HEK293 (cell line): ENCODE measurements at regions not wholly inside any gene's neighbourhood (a gene's known extent, or its start where the extent isn't known, plus 50 kb on each side); places are given as distances from the start of the nearest gene placed in this dataset.

Experiments used
- FEZF1 ChIP-seq: fragments of 450-650 bp; formaldehyde crosslinking; IDR thresholded peaks from 2 replicates; pipeline ENCODE4 v1.5.1; 2016; ENCODE audit warnings: missing biosample characterization, missing genetic modification characterization
- KLF7 ChIP-seq: fragments of 450-650 bp; formaldehyde crosslinking; IDR thresholded peaks from 2 replicates; pipeline ENCODE4 v1.5.1; 2016; ENCODE audit warnings: missing biosample characterization, missing genetic modification characterization, borderline replicate concordance
- KLF9 ChIP-seq: fragments of 450-650 bp; formaldehyde crosslinking; IDR thresholded peaks from 2 replicates; pipeline ENCODE4 v1.5.1; 2016; ENCODE audit warnings: missing biosample characterization, missing genetic modification characterization, low read depth
- RBAK ChIP-seq: fragments of 450-650 bp; formaldehyde crosslinking; IDR thresholded peaks from 2 replicates; pipeline ENCODE4 v1.5.1; 2016; ENCODE audit warnings: missing biosample characterization, missing genetic modification characterization
- ZBTB17 ChIP-seq: fragments of 450-650 bp; formaldehyde crosslinking; IDR thresholded peaks from 2 replicates; pipeline ENCODE4 v1.5.1; 2016; ENCODE audit warnings: missing biosample characterization, missing genetic modification characterization
- ZBTB48 ChIP-seq: fragments of 450-650 bp; formaldehyde crosslinking; IDR thresholded peaks from 2 replicates; pipeline ENCODE4 v1.5.1; 2016; ENCODE audit warnings: missing biosample characterization, missing genetic modification characterization
- ZEB2 ChIP-seq: fragments of 450-650 bp; formaldehyde crosslinking; IDR thresholded peaks from 2 replicates; pipeline ENCODE4 v1.5.1; 2016; ENCODE audit warnings: missing biosample characterization, missing genetic modification characterization
- ZNF112 ChIP-seq: fragments of 450-650 bp; formaldehyde crosslinking; IDR thresholded peaks from 2 replicates; pipeline ENCODE4 v1.5.0; 2017; ENCODE audit warnings: missing biosample characterization, missing genetic modification characterization
- ZNF169 ChIP-seq: fragments of 450-650 bp; formaldehyde crosslinking; IDR thresholded peaks from 2 replicates; pipeline ENCODE4 v1.5.1; 2016; ENCODE audit warnings: missing biosample characterization, missing genetic modification characterization
- ZNF223 ChIP-seq: fragments of 450-650 bp; formaldehyde crosslinking; IDR thresholded peaks from 2 replicates; pipeline ENCODE4 v1.5.1; 2016; ENCODE audit warnings: missing biosample characterization, missing genetic modification characterization
- ZNF248 ChIP-seq: fragments of 450-650 bp; formaldehyde crosslinking; IDR thresholded peaks from 2 replicates; pipeline ENCODE4 v1.5.1; 2017; ENCODE audit warnings: missing biosample characterization, missing genetic modification characterization
- ZNF311 ChIP-seq: fragments of 450-650 bp; formaldehyde crosslinking; IDR thresholded peaks from 2 replicates; pipeline ENCODE4 v1.5.1; 2017; ENCODE audit warnings: missing biosample characterization, missing genetic modification characterization, borderline replicate concordance
- ZNF324 ChIP-seq: fragments of 450-650 bp; formaldehyde crosslinking; IDR thresholded peaks from 2 replicates; pipeline ENCODE4 v1.5.1; 2016; ENCODE audit warnings: missing biosample characterization, missing genetic modification characterization
- ZNF335 ChIP-seq: fragments of 450-650 bp; formaldehyde crosslinking; conservative IDR thresholded peaks from 2 replicates; pipeline ENCODE4 v1.5.1; 2016; ENCODE audit warnings: missing biosample characterization, missing genetic modification characterization
- ZNF433 ChIP-seq: fragments of 450-650 bp; formaldehyde crosslinking; IDR thresholded peaks from 2 replicates; pipeline ENCODE4 v1.5.1; 2016; ENCODE audit warnings: missing biosample characterization, missing genetic modification characterization, low read depth
- ZNF501 ChIP-seq: fragments of 450-650 bp; formaldehyde crosslinking; IDR thresholded peaks from 2 replicates; pipeline ENCODE4 v1.5.1; 2016; ENCODE audit warnings: missing biosample characterization, missing genetic modification characterization
- ZNF544 ChIP-seq: fragments of 450-650 bp; formaldehyde crosslinking; IDR thresholded peaks from 2 replicates; pipeline ENCODE4 v1.5.0; 2017; ENCODE audit warnings: missing biosample characterization, missing genetic modification characterization
- ZNF624 ChIP-seq: fragments of 450-650 bp; formaldehyde crosslinking; IDR thresholded peaks from 2 replicates; pipeline ENCODE4 v1.5.1; 2017; ENCODE audit warnings: missing biosample characterization, missing genetic modification characterization
- ZNF658 ChIP-seq: fragments of 450-650 bp; formaldehyde crosslinking; IDR thresholded peaks from 2 replicates; pipeline ENCODE4; 2016; ENCODE audit warnings: missing biosample characterization, missing genetic modification characterization
- ZNF776 ChIP-seq: fragments of 450-650 bp; formaldehyde crosslinking; IDR thresholded peaks from 2 replicates; pipeline ENCODE4 v1.5.0; 2017; ENCODE audit warnings: missing biosample characterization, missing genetic modification characterization, borderline replicate concordance
- ZSCAN30 ChIP-seq: fragments of 450-650 bp; IDR thresholded peaks from 2 replicates; pipeline ENCODE4 v1.5.1; 2018; ENCODE audit warnings: missing biosample characterization, mild to moderate bottlenecking, missing genetic modification characterization, moderate library complexity
- TF ChIP-seq, protein P1 (sequence below): fragments of 450-650 bp; formaldehyde crosslinking; optimal IDR thresholded peaks from 2 replicates; pipeline ENCODE3; 2016; ENCODE audit warnings: missing biosample characterization, mild to moderate bottlenecking, missing genetic modification characterization
- TF ChIP-seq, protein P2 (sequence below): fragments of 450-650 bp; formaldehyde crosslinking; IDR thresholded peaks from 2 replicates; pipeline ENCODE4 v1.5.1; 2016; ENCODE audit warnings: missing biosample characterization, missing genetic modification characterization
- TF ChIP-seq, protein P3 (sequence below): fragments of 450-650 bp; formaldehyde crosslinking; IDR thresholded peaks from 2 replicates; pipeline ENCODE4 v1.5.1; 2016; ENCODE audit warnings: missing biosample characterization, missing genetic modification characterization
- TF ChIP-seq, protein P4 (sequence below): fragments of 450-650 bp; formaldehyde crosslinking; IDR thresholded peaks from 2 replicates; pipeline ENCODE4 v1.5.1; 2016; ENCODE audit warnings: missing biosample characterization, missing genetic modification characterization
- TF ChIP-seq, protein P5 (sequence below): fragments of 450-650 bp; formaldehyde crosslinking; IDR thresholded peaks from 2 replicates; pipeline ENCODE4 v1.5.1; 2016; ENCODE audit warnings: missing biosample characterization, missing genetic modification characterization
- TF ChIP-seq, protein P6 (sequence below): fragments of 450-650 bp; formaldehyde crosslinking; IDR thresholded peaks from 2 replicates; pipeline ENCODE4 v1.5.1; 2016; ENCODE audit warnings: missing biosample characterization, missing genetic modification characterization

DNA sequence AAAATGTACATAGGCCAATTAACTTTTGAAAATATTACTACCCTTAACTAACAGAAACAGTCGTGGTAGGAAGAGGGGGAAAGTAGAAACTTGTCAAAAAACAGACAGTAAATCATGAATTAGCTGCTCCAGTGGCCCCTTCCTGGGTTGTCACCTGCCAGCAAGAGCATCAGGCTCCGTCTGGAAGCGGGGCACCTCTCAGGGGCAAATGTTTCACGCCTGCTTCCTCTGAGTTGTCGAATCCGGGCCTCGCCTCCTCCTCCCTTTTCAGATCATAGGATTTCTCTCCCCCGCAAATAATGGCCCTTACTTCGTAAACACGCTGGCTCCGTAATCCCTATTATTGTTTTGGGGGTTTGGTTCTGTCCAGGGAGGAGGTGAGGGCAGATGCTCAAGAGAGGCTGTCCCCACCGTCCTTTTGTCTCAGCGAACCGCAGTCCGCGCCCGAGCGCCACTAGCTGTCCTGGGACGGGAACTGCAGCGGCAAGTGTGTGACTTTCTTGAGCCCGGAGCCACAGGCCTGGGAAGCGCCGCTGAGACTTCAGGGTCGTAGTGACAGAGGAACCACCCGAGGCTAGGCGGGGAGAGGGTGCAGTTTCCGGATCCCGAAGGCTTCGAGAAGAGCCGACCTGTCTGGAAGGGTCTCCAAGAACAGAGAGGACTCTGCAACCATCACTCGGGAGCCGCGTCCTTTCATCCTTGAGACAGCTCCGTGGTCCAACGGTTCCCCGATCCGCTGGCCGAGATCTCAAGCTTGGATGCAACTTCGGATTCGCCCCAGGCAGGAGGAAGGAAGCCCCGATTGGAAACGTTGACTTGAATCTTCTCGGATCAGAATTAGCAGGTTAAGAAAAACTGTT, 214.5 kb upstream of the ZNF184 start (continued):
- TF ChIP-seq ZNF248 (tag by site-specific recombination) (no peak), ZNF335 (peak; percentile 95), ZEB2 (peak; percentile 86), ZNF169 (no peak), ZNF501 (peak; percentile 64), ZNF223 (no peak), ZNF544 (tag by site-specific recombination) (no peak), ZNF624 (tag by site-specific recombination) (no peak), KLF7 (tag by site-specific recombination) (peak; percentile 34; the same call in 1 of the 2 replicates), ZNF658 (tag by site-specific recombination) (no peak), ZBTB17 (tag by site-specific recombination) (peak; percentile 94), ZNF311 (tag by site-specific recombination) (no peak), ZNF433 (tag by site-specific recombination) (no peak), FEZF1 (no peak), ZNF324 (tag by site-specific recombination) (peak; percentile 63; the same call in 1 of the 2 replicates), ZSCAN30 (tag by site-specific recombination) (peak; percentile 37), KLF9 (tag by site-specific recombination) (0 out of 2 replicates have a peak, but pooled peaks have one; percentile 8), RBAK (no peak), ZNF112 (tag by site-specific recombination) (no peak), ZBTB48 (tag by site-specific recombination) (0 out of 2 replicates have a peak, but pooled peaks have one; percentile 55), ZNF776 (tag by site-specific recombination) (no peak)
- TF ChIP-seq, protein P1, sequence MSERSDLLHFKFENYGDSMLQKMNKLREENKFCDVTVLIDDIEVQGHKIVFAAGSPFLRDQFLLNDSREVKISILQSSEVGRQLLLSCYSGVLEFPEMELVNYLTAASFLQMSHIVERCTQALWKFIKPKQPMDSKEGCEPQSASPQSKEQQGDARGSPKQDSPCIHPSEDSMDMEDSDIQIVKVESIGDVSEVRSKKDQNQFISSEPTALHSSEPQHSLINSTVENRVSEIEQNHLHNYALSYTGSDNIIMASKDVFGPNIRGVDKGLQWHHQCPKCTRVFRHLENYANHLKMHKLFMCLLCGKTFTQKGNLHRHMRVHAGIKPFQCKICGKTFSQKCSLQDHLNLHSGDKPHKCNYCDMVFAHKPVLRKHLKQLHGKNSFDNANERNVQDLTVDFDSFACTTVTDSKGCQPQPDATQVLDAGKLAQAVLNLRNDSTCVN (tag by site-specific recombination), result peak; percentile 20
- TF ChIP-seq, protein P2, sequence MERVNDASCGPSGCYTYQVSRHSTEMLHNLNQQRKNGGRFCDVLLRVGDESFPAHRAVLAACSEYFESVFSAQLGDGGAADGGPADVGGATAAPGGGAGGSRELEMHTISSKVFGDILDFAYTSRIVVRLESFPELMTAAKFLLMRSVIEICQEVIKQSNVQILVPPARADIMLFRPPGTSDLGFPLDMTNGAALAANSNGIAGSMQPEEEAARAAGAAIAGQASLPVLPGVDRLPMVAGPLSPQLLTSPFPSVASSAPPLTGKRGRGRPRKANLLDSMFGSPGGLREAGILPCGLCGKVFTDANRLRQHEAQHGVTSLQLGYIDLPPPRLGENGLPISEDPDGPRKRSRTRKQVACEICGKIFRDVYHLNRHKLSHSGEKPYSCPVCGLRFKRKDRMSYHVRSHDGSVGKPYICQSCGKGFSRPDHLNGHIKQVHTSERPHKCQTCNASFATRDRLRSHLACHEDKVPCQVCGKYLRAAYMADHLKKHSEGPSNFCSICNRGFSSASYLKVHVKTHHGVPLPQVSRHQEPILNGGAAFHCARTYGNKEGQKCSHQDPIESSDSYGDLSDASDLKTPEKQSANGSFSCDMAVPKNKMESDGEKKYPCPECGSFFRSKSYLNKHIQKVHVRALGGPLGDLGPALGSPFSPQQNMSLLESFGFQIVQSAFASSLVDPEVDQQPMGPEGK, result peak; percentile 75
- TF ChIP-seq, protein P3, sequence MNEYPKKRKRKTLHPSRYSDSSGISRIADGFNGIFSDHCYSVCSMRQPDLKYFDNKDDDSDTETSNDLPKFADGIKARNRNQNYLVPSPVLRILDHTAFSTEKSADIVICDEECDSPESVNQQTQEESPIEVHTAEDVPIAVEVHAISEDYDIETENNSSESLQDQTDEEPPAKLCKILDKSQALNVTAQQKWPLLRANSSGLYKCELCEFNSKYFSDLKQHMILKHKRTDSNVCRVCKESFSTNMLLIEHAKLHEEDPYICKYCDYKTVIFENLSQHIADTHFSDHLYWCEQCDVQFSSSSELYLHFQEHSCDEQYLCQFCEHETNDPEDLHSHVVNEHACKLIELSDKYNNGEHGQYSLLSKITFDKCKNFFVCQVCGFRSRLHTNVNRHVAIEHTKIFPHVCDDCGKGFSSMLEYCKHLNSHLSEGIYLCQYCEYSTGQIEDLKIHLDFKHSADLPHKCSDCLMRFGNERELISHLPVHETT (tag by site-specific recombination), result peak; percentile 36; the same call in 1 of the 2 replicates
- TF ChIP-seq, protein P4, sequence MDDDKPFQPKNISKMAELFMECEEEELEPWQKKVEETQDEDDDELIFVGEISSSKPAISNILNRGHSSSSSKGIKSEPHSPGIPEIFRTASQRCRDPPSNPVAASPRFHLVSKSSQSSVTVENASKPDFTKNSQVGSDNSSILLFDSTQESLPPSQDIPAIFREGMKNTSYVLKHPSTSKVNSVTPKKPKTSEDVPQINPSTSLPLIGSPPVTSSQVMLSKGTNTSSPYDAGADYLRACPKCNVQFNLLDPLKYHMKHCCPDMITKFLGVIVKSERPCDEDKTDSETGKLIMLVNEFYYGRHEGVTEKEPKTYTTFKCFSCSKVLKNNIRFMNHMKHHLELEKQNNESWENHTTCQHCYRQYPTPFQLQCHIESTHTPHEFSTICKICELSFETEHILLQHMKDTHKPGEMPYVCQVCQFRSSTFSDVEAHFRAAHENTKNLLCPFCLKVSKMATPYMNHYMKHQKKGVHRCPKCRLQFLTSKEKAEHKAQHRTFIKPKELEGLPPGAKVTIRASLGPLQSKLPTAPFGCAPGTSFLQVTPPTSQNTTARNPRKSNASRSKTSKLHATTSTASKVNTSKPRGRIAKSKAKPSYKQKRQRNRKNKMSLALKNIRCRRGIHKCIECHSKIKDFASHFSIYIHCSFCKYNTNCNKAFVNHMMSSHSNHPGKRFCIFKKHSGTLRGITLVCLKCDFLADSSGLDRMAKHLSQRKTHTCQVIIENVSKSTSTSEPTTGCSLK (tag by site-specific recombination), result no peak
- TF ChIP-seq, protein P5, sequence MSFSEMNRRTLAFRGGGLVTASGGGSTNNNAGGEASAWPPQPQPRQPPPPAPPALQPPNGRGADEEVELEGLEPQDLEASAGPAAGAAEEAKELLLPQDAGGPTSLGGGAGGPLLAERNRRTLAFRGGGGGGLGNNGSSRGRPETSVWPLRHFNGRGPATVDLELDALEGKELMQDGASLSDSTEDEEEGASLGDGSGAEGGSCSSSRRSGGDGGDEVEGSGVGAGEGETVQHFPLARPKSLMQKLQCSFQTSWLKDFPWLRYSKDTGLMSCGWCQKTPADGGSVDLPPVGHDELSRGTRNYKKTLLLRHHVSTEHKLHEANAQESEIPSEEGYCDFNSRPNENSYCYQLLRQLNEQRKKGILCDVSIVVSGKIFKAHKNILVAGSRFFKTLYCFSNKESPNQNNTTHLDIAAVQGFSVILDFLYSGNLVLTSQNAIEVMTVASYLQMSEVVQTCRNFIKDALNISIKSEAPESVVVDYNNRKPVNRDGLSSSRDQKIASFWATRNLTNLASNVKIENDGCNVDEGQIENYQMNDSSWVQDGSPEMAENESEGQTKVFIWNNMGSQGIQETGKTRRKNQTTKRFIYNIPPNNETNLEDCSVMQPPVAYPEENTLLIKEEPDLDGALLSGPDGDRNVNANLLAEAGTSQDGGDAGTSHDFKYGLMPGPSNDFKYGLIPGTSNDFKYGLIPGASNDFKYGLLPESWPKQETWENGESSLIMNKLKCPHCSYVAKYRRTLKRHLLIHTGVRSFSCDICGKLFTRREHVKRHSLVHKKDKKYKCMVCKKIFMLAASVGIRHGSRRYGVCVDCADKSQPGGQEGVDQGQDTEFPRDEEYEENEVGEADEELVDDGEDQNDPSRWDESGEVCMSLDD (tag by site-specific recombination), result peak; percentile 72
- TF ChIP-seq, protein P6, sequence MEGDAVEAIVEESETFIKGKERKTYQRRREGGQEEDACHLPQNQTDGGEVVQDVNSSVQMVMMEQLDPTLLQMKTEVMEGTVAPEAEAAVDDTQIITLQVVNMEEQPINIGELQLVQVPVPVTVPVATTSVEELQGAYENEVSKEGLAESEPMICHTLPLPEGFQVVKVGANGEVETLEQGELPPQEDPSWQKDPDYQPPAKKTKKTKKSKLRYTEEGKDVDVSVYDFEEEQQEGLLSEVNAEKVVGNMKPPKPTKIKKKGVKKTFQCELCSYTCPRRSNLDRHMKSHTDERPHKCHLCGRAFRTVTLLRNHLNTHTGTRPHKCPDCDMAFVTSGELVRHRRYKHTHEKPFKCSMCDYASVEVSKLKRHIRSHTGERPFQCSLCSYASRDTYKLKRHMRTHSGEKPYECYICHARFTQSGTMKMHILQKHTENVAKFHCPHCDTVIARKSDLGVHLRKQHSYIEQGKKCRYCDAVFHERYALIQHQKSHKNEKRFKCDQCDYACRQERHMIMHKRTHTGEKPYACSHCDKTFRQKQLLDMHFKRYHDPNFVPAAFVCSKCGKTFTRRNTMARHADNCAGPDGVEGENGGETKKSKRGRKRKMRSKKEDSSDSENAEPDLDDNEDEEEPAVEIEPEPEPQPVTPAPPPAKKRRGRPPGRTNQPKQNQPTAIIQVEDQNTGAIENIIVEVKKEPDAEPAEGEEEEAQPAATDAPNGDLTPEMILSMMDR (tag by site-specific recombination), result peak; percentile 80
